EH (cell line): ENCODE measurements at regions not wholly inside any gene's neighbourhood (a gene's known extent, or its start where the extent isn't known, plus 50 kb on each side); places are given as distances from the start of the nearest gene placed in this dataset.
"Not testable (repeated sequence)": the region's sequence is repeated elsewhere in the genome, so short reads cannot be mapped to it uniquely, and the experiment has no call there.

ENCODE experiments used
- DNase-seq: peaks from one replicate; pipeline ENCODE4 v3.0.0-alpha.2; 2015; ENCODE audit warnings: low read depth

GRCh38 chr14:105679959-105680735 lies 153.8 kb downstream of the TMEM121 start:
- DNase-seq = not testable (repeated sequence)

- not testable (repeated sequence) for DNase-seq
Measured at GRCh38 chr14:105680736-105681098, 154.3 kb downstream of the TMEM121 start.

GRCh38 chr14:105681606-105682185 lies 155.3 kb downstream of the TMEM121 start:
- not testable (repeated sequence) for DNase-seq

- not testable (repeated sequence) for DNase-seq
Measured at GRCh38 chr14:105682442-105682841, 156.1 kb downstream of the TMEM121 start.

GRCh38 chr14:105682956-105683570 lies 156.7 kb downstream of the TMEM121 start:
- no peak for DNase-seq

GRCh38 chr14:105684056-105684455 lies 157.7 kb downstream of the TMEM121 start:
- DNase-seq = not testable (repeated sequence)

GRCh38 chr14:105684597-105684996 lies 158.2 kb downstream of the TMEM121 start:
- DNase-seq = not testable (repeated sequence)

GRCh38 chr14:105685003-105685402 lies 158.6 kb downstream of the TMEM121 start:
- DNase-seq = no peak

- not testable (repeated sequence) for DNase-seq
Measured at GRCh38 chr14:105685605-105686004, 159.2 kb downstream of the TMEM121 start.

GRCh38 chr14:105686050-105686449 lies 159.7 kb downstream of the TMEM121 start:
- not testable (repeated sequence) for DNase-seq

GRCh38 chr14:105686462-105687170 lies 160.2 kb downstream of the TMEM121 start:
- DNase-seq = not testable (repeated sequence)

- DNase-seq = not testable (repeated sequence)
Measured at GRCh38 chr14:105687171-105688022, 161.0 kb downstream of the TMEM121 start.

- DNase-seq = not testable (repeated sequence)
Measured at GRCh38 chr14:105688023-105688351, 161.6 kb downstream of the TMEM121 start.

- DNase-seq = not testable (repeated sequence)
Measured at GRCh38 chr14:105688664-105689221, 162.4 kb downstream of the TMEM121 start.

- no peak for DNase-seq
Measured at GRCh38 chr14:105689722-105690121, 163.3 kb downstream of the TMEM121 start.

- DNase-seq = no peak
Measured at GRCh38 chr14:105690671-105691070, 164.3 kb downstream of the TMEM121 start.

GRCh38 chr14:105691321-105692109 lies 165.1 kb downstream of the TMEM121 start:
- DNase-seq = not testable (repeated sequence)

- DNase-seq = not testable (repeated sequence)
Measured at GRCh38 chr14:105692110-105692685, 165.8 kb downstream of the TMEM121 start.

GRCh38 chr14:105694961-105695360 lies 168.6 kb downstream of the TMEM121 start:
- no peak for DNase-seq

GRCh38 chr14:105696388-105696787 lies 170.0 kb downstream of the TMEM121 start:
- not testable (repeated sequence) for DNase-seq
